Lower leg skin (tissue), 3 donors: ENCODE measurements at regions not wholly inside any gene's neighbourhood (a gene's known extent, or its start where the extent isn't known, plus 50 kb on each side); places are given as distances from the start of the nearest gene placed in this dataset.

Experiments
- POLR2A ChIP-seq, 2 donors: fragments of 450-650 bp; IDR thresholded peaks; one replicate each; pipeline ENCODE4 v1.6.1; 2016 to 2017; ENCODE audit warnings: antibody characterized with exemption in 2 of 2, mild to moderate bottlenecking in 1 of 2, moderate library complexity in 1 of 2
- TF ChIP-seq, protein P1 (sequence below), 3 donors: fragments of 450-650 bp; IDR thresholded peaks; one replicate each; pipeline ENCODE4 v1.5.1; 2016; ENCODE audit warnings: antibody characterized with exemption in 3 of 3, mild to moderate bottlenecking in 3 of 3, moderate library complexity in 2 of 3

DNA sequence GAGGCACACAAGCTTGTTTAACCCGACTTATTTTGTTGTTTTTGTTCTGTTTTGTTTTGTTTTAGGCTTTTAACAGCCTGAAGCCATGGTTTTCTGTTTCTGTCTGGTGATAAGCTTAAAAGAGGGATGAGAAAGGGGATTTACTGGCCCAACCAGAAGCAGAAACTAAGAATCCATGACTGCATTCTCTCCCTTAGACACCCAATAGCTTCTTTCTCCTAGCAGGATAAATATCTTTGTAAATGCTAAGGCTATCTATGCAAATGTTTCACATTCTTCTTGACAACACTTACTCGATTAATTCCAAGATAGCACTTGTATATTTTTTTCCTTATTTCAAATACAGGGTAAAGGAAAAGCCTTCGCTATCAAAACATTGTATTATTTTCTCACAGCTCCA lies 53.7 kb upstream of the SMAD1 start:
- TF ChIP-seq, protein P1, sequence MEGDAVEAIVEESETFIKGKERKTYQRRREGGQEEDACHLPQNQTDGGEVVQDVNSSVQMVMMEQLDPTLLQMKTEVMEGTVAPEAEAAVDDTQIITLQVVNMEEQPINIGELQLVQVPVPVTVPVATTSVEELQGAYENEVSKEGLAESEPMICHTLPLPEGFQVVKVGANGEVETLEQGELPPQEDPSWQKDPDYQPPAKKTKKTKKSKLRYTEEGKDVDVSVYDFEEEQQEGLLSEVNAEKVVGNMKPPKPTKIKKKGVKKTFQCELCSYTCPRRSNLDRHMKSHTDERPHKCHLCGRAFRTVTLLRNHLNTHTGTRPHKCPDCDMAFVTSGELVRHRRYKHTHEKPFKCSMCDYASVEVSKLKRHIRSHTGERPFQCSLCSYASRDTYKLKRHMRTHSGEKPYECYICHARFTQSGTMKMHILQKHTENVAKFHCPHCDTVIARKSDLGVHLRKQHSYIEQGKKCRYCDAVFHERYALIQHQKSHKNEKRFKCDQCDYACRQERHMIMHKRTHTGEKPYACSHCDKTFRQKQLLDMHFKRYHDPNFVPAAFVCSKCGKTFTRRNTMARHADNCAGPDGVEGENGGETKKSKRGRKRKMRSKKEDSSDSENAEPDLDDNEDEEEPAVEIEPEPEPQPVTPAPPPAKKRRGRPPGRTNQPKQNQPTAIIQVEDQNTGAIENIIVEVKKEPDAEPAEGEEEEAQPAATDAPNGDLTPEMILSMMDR (IDR thresholded peaks at IDR 0.05): no peak
- no peak for TF ChIP-seq POLR2A (IDR thresholded peaks at IDR 0.05)
